Small intestine (tissue), 7 donors: ENCODE measurements at regions not wholly inside any gene's neighbourhood (a gene's known extent, or its start where the extent isn't known, plus 50 kb on each side); places are given as distances from the start of the nearest gene placed in this dataset.
A peak's percentile ranks its signal among the peaks of the same experiment; 100 is the strongest.
"Not testable (repeated sequence)": the region's sequence is repeated elsewhere in the genome, so short reads cannot be mapped to it uniquely, and the experiment has no call there.

Source experiments
- DNase-seq, 2 donors: peaks; one replicate each; pipeline versions ENCODE4 v3.0.0 to v3.0.0-alpha.2; 2013
- FAIRE-seq: peaks from 2 replicates; lab custom pipeline; 2012; peaks lifted over from hg19 to GRCh38; lab: Jason Lieb, UNC
- H3K27ac ChIP-seq, 3 donors: one replicate each; pipeline ENCODE4 v1.5.1; 2013; ENCODE audit warnings: low read length in 2 of 3, mild to moderate bottlenecking in 2 of 3, control low read depth in 1 of 3, inconsistent platforms in 1 of 3, low read depth in 1 of 3, moderate library complexity in 1 of 3
- H3K27me3 ChIP-seq, 3 donors: one replicate each; pipeline ENCODE4 v1.6.1; 2013; ENCODE audit warnings: low read length in 3 of 3, inconsistent platforms in 1 of 3; ENCODE audit not compliant: control insufficient read depth in 3 of 3, insufficient read depth in 3 of 3
- H3K36me3 ChIP-seq, 3 donors: one replicate each; pipeline ENCODE4 v1.6.1; 2013; ENCODE audit warnings: low read length in 3 of 3, inconsistent platforms in 1 of 3, low read depth in 1 of 3, mild to moderate bottlenecking in 1 of 3, moderate library complexity in 1 of 3; ENCODE audit not compliant: control insufficient read depth in 3 of 3, insufficient read depth in 2 of 3
- H3K4me1 ChIP-seq, 3 donors: one replicate each; pipeline ENCODE4 v1.6.1; 2013; ENCODE audit warnings: low read length in 2 of 3, inconsistent platforms in 1 of 3, low read depth in 1 of 3, mild to moderate bottlenecking in 1 of 3, moderate library complexity in 1 of 3; ENCODE audit not compliant: control insufficient read depth in 3 of 3, insufficient read depth in 2 of 3
- H3K4me3 ChIP-seq, 3 donors: one replicate each; pipeline ENCODE4 v1.5.1; 2013; ENCODE audit warnings: low read length in 3 of 3, control low read depth in 1 of 3, inconsistent platforms in 1 of 3, low read depth in 1 of 3, mild to moderate bottlenecking in 1 of 3, moderate library complexity in 1 of 3
- H3K9me3 ChIP-seq, 2 donors: one replicate each; pipeline ENCODE4 v1.6.1; 2013; ENCODE audit warnings: low read depth in 1 of 2, low read length in 1 of 2; ENCODE audit not compliant: control insufficient read depth in 2 of 2, insufficient read depth in 1 of 2
- WGBS, 3 donors: extraction: QIAGEN DNeasy Blood & Tissue Kit; methylation state at CpG; one replicate each; pipeline ENCODE4 v1.1.7; 2013; 5-methylcytosine and 5-hydroxymethylcytosine counted together
- donor health status: healthy with polysubstance abuse.
- donor health status: control.
- donor health status: control.
- donor health status: Bipolar disorder and iron deficiency.
- donor health status: healthy.

DNA sequence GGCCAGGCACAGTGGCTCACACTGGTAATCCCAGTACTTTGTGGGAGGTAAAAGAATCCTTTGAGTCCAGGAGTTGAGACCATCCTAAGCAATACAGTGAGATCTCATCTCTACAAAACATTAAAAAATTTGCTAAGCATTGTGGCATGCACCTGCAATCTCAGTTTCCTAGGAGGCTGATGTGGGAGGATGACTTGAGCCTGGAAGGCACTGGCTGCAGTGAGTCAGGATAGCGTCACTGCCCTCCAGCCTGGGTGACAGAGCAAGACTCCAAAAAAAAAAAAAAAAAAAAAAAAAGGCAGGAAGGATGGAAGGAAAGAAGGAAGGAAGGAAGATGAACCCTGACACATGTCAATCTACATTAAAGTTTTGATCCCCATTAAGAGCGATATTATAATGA is 1452.2 kb upstream of the ACO1 start:
- no peak overlapping the region for H3K4me3 ChIP-seq
- no peak for DNase-seq
- no peaks in the 10 kb centered on the region for H3K27me3 ChIP-seq
- no peak for FAIRE-seq
- no peaks in the 10 kb centered on the region for H3K4me1 ChIP-seq
- no peaks in the 10 kb centered on the region for H3K9me3 ChIP-seq
- H3K27ac ChIP-seq, result no peak overlapping the region
- no peaks in the 10 kb centered on the region for H3K36me3 ChIP-seq
- WGBS, 3 donors, result 83 to 90% (median 89%) methylated on average over 2 of the region's 2 CpGs

DNA sequence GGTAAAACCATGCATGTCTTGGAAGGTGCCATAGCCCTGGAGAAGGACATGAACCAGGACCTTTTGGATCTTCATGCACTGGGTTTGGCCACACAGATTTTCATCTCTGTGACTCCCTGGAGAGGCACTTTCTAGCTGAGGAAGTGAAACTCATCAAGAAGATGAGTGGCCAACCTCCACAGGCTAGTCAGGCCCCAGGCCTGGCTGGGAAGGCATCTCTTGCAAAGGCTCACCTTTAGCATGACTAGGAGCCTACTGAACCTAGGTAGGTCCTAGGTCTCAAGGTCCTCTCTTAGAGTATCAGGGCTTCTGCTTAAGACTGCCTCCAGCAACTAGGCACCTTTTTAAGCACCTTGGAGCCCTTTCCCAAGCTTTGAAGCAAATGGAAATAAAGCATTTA is 1448.7 kb upstream of the ACO1 start:
- no peaks in the 10 kb centered on the region for H3K9me3 ChIP-seq
- no peak for DNase-seq
- no peaks in the 10 kb centered on the region for H3K4me1 ChIP-seq
- no peak overlapping the region for H3K4me3 ChIP-seq
- no peak for FAIRE-seq
- H3K27me3 ChIP-seq, result no peaks in the 10 kb centered on the region
- no peak overlapping the region for H3K27ac ChIP-seq
- H3K36me3 ChIP-seq, result no peaks in the 10 kb centered on the region

DNA sequence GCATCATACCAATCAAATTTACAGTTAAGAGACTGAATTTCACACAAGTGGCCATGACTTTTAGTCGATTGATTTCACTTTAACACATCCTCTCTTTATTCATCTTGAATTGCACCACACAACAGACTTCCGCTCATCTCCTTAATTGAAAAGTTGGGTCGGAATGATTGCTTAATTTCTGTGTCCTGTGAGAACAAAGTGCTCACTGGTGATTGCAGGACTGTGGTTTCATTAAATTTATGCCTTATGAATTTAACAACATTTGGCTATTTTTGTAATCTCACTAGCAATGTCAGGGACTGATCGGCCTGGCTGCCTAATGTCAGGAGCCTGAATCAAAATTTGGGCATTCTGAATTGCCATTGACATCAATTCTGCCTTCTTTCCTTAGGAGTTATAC is 1447.3 kb upstream of the ACO1 start:
- Histone ChIP-seq H3K9me3 (no peaks in the 10 kb centered on the region), H3K4me1 (no peaks in the 10 kb centered on the region), H3K36me3 (no peaks in the 10 kb centered on the region), H3K27me3 (no peaks in the 10 kb centered on the region), H3K27ac (no peak overlapping the region), H3K4me3 (no peak overlapping the region)
- DNase-seq (no peak), FAIRE-seq (no peak)
- WGBS, 3 donors, result 81 to 85% (median 84%) methylated on average over 4 of the region's 4 CpGs

- H3K27me3 ChIP-seq, DNase-seq, H3K4me3 ChIP-seq, H3K27ac ChIP-seq, H3K4me1 ChIP-seq, H3K36me3 ChIP-seq, FAIRE-seq: not testable (repeated sequence)
- WGBS, 3 donors, result 89 to 97% (median 93%) methylated on average over 2 of the region's 2 CpGs
- peaks cover 0 to 11% of the 10 kb centered on the region in 2 donors for H3K9me3 ChIP-seq
Observed at GRCh38 chr9:30942852-30943251, 1441.6 kb upstream of the ACO1 start.

DNA sequence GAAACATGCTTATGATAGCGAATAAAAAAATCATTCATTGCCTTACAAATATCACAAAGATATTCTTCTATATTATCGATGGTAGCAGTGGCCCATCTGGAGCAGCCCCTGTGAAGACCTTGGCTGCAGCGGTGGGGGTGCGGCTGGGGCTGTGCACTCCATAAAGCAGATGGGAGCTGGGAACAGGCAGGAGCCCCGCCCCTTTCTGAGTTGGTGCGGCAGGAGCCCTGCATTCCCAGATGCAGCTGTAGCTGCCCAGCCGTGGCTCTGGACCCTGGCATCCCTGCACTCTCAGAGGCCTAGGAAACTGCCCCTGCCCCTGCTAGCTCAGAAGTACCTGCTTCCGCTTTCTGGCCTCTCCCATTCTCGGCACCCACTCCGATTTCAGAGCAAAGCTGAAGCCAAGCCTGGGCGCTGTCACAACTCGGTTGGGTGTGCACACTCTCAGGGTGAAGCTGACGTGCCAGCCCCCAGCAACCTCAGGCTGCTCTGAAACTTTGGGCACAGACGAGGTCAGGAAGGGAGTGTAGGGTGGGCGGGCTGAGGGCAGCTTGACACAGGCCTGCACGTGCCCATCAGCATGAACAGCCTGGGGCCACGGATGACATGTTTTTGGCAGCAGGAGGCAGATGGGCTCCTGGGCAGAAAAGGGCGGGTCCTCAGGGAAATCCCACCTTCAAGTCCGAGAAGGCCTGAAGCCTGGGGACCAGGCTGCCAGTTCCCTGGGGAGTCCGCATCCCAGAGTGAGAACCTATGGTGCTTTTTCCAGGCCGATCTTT is 1440.8 kb upstream of the ACO1 start:
- no peak for FAIRE-seq
- no peaks in the 10 kb centered on the region for H3K27me3 ChIP-seq
- 87 to 90% (median 89%) methylated on average over 21 of the region's 21 CpGs for WGBS, 3 donors
- DNase-seq, result no peak
- H3K4me1 ChIP-seq, result no peaks in the 10 kb centered on the region
- H3K27ac ChIP-seq, result no peak overlapping the region
- peaks cover 0 to 11% of the 10 kb centered on the region in 2 donors for H3K9me3 ChIP-seq
- no peaks in the 10 kb centered on the region for H3K36me3 ChIP-seq
- H3K4me3 ChIP-seq, result no peak overlapping the region

DNA sequence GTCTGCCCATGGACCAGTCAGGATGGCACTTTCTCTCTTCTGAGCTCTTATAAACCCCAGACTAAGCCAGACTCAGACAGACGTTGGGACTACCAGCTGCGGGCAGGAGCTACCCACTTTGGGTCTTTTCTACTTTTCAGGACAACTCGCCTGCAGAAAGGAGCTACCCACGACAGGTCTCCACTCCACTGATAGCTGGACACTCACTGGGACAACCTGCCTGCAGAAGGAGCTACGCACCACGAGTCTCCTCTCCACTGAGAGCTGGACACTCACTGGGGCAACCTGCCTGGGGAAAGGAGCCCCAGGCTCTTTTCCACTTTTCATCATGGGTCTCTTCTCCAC is 1440.2 kb upstream of the ACO1 start:
- peaks cover 0 to 13% of the 10 kb centered on the region in 2 donors for H3K9me3 ChIP-seq
- DNase-seq (no peak), FAIRE-seq (no peak)
- no peak overlapping the region for H3K4me3 ChIP-seq
- H3K27ac ChIP-seq, result no peak overlapping the region
- no peaks in the 10 kb centered on the region for H3K27me3 ChIP-seq
- H3K4me1 ChIP-seq, result no peaks in the 10 kb centered on the region
- H3K36me3 ChIP-seq, result no peaks in the 10 kb centered on the region
- WGBS, 3 donors, result 84 to 88% (median 85%) methylated on average over 6 of the region's 6 CpGs

DNA sequence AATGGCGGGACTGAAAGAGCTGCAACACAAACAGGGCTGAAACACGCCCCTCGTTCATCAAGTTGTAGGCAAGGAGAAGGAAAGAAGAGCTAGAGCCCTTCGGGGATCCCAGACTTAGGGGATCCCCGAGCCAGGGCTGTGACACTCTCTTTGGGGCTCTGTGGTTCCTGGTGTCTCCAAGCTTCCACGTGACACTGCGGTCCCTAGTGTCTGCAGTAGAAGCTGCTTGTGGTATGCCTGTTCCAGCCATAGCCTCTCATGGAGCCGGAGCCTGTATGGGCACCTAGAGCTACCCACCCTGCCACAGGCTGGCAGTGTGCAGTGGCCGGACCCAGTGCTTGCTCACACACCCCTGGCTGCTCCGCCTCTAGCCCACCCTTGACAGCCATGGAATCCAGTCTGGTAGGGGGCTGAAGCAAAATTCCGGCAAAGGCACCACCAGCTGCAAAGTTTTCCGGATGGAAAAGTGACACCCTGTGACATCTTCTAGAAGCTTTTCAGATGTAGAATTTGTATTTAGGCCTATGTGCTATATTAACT is 1439.6 kb upstream of the ACO1 start:
- WGBS, 3 donors, result 89 to 92% (median 91%) methylated on average over 12 of the region's 12 CpGs
- no peaks in the 10 kb centered on the region for H3K36me3 ChIP-seq
- no peak for FAIRE-seq
- H3K9me3 ChIP-seq, result peaks cover 0 to 13% of the 10 kb centered on the region in 2 donors
- H3K27me3 ChIP-seq, result no peaks in the 10 kb centered on the region
- H3K27ac ChIP-seq, result no peak overlapping the region
- DNase-seq, result no peak
- no peaks in the 10 kb centered on the region for H3K4me1 ChIP-seq
- no peak overlapping the region for H3K4me3 ChIP-seq

GRCh38 chr9:30964332-30964731 is 1420.1 kb upstream of the ACO1 start:
- H3K36me3 ChIP-seq, result no peaks in the 10 kb centered on the region
- H3K4me3 ChIP-seq, result no peak overlapping the region
- DNase-seq (no peak), FAIRE-seq (no peak)
- H3K4me1 ChIP-seq, result no peaks in the 10 kb centered on the region
- H3K9me3 ChIP-seq, result peaks cover 0 to 3% of the 10 kb centered on the region in 2 donors
- H3K27me3 ChIP-seq, result no peaks in the 10 kb centered on the region
- no peak overlapping the region for H3K27ac ChIP-seq

DNA sequence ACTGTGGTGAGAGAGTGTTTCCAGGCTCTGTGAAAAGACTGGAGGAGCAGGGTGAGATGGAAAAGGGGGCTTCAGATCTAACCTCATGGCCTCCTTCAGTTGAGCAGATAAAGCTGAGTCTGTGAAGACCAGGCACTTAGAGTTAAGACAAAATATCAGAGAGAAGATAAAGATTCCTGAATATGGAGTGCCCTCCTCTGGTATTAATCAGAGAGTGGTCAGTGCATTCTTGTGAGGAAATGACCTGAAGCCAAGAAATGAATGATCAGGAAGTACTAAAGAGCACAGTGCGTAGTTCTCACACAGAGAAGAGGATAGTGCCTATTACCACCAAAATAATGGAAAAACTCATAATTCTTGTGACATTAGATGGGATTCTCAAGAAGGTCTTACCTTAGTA is 1417.0 kb upstream of the ACO1 start:
- H3K4me3 ChIP-seq, result no peak overlapping the region
- H3K27ac ChIP-seq, result no peak overlapping the region
- FAIRE-seq, result no peak
- WGBS, 3 donors, result 45 to 74% (median 64%) methylated on average over 1 of the region's 1 CpG
- H3K27me3 ChIP-seq, result no peaks in the 10 kb centered on the region
- H3K4me1 ChIP-seq, result no peaks in the 10 kb centered on the region
- no peaks in the 10 kb centered on the region for H3K36me3 ChIP-seq
- H3K9me3 ChIP-seq, result peaks cover 0 to under 1% of the 10 kb centered on the region in 2 donors
- peak in 1 of 2 donors; percentile 6 for DNase-seq
